Suprapubic skin (tissue), 4 donors: ENCODE measurements at regions not wholly inside any gene's neighbourhood (a gene's known extent, or its start where the extent isn't known, plus 50 kb on each side); places are given as distances from the start of the nearest gene placed in this dataset.

ENCODE experiments used
- DNase-seq, 2 donors: peaks; one replicate each; pipeline ENCODE4 v3.0.0-alpha.2; 2019; ENCODE audit warnings: low spot score in 2 of 2
- H3K27ac ChIP-seq: fragments of 200-600 bp; sonication (generic); one replicate; pipeline ENCODE4 v1.5.1; 2019
- H3K27me3 ChIP-seq: fragments of 200-600 bp; sonication (generic); one replicate; pipeline ENCODE4 v1.5.1; 2019
- H3K36me3 ChIP-seq: fragments of 200-600 bp; sonication (generic); one replicate; pipeline ENCODE4 v1.5.1; 2019
- H3K4me1 ChIP-seq: fragments of 200-600 bp; sonication (generic); one replicate; pipeline ENCODE4 v1.5.1; 2019
- H3K4me3 ChIP-seq: fragments of 200-600 bp; sonication (generic); one replicate; pipeline ENCODE4 v1.5.1; 2019; ENCODE audit warnings: mild to moderate bottlenecking
- H3K9me3 ChIP-seq: fragments of 200-600 bp; sonication (generic); one replicate; pipeline ENCODE4 v1.5.1; 2019
- CTCF ChIP-seq, 2 donors: fragments of 200-600 bp in 1 of 2; fragments of 450-650 bp in 1 of 2; sonication (generic) in 1 of 2; IDR thresholded peaks; one replicate each; pipeline ENCODE4 v1.5.1; 2016 to 2019; ENCODE audit warnings: antibody characterized with exemption in 2 of 2, mild to moderate bottlenecking in 1 of 2, moderate library complexity in 1 of 2
- EP300 ChIP-seq: sonication (generic); formaldehyde crosslinking; IDR thresholded peaks from one replicate; pipeline ENCODE4 v1.6.1; 2017; ENCODE audit warnings: antibody characterized with exemption
- POLR2A ChIP-seq, 2 donors: fragments of 450-650 bp; IDR thresholded peaks; one replicate each; pipeline ENCODE4 v1.6.1; 2017; ENCODE audit warnings: antibody characterized with exemption in 2 of 2, mild to moderate bottlenecking in 2 of 2, moderate library complexity in 2 of 2
- POLR2AphosphoS5 ChIP-seq, 3 donors: sonication (generic); formaldehyde crosslinking; IDR thresholded peaks; one replicate each; pipeline ENCODE4 v1.6.1; 2017; ENCODE audit warnings: antibody characterized with exemption in 3 of 3
- WGBS: methylation state at CpG from one replicate; pipeline ENCODE4 v1.1.5; 2018; 5-methylcytosine and 5-hydroxymethylcytosine counted together

GRCh38 chr7:53743697-53744402 lies 708.4 kb downstream of the POM121L12 start:
- WGBS = 49% methylated on average over 6 of the region's 8 CpGs
- DNase-seq = no peak
- Histone ChIP-seq H3K4me3 (no peak overlapping the region), H3K27ac (no peak overlapping the region), H3K27me3 (no peaks in the 10 kb centered on the region), H3K4me1 (no peaks in the 10 kb centered on the region), H3K9me3 (no peaks in the 10 kb centered on the region), H3K36me3 (no peaks in the 10 kb centered on the region)
- TF ChIP-seq CTCF (IDR thresholded peaks at IDR 0.05) (no peak), EP300 (no peak), POLR2A (IDR thresholded peaks at IDR 0.05) (no peak), POLR2AphosphoS5 (IDR thresholded peaks at IDR 0.05) (no peak)

- Histone ChIP-seq H3K27me3 (no peaks in the 10 kb centered on the region), H3K9me3 (no peaks in the 10 kb centered on the region), H3K27ac (no peak overlapping the region), H3K4me1 (no peaks in the 10 kb centered on the region), H3K36me3 (no peaks in the 10 kb centered on the region), H3K4me3 (no peak overlapping the region)
- no peak for DNase-seq
- TF ChIP-seq EP300 (no peak), POLR2AphosphoS5 (IDR thresholded peaks at IDR 0.05) (no peak), CTCF (IDR thresholded peaks at IDR 0.05) (no peak)
- 45% methylated on average over 3 of the region's 4 CpGs for WGBS
Observed at GRCh38 chr7:53744403-53744760, 708.9 kb downstream of the POM121L12 start.

GRCh38 chr7:53756946-53757345 lies 721.5 kb downstream of the POM121L12 start:
- no peaks in the 10 kb centered on the region for H3K9me3 ChIP-seq
- WGBS = 91% methylated on average over 3 of the region's 3 CpGs
- no peak overlapping the region for H3K4me3 ChIP-seq
- no peaks in the 10 kb centered on the region for H3K4me1 ChIP-seq
- H3K27ac ChIP-seq = no peak overlapping the region
- H3K27me3 ChIP-seq = no peaks in the 10 kb centered on the region
- no peak for DNase-seq
- TF ChIP-seq CTCF (IDR thresholded peaks at IDR 0.05) (no peak), EP300 (no peak)
- H3K36me3 ChIP-seq = no peaks in the 10 kb centered on the region

- H3K27me3 ChIP-seq = no peaks in the 10 kb centered on the region
- no peak overlapping the region for H3K4me3 ChIP-seq
- TF ChIP-seq POLR2AphosphoS5 (IDR thresholded peaks at IDR 0.05) = no peak
- TF ChIP-seq CTCF (IDR thresholded peaks at IDR 0.05) = no peak
- no peak for TF ChIP-seq POLR2A (IDR thresholded peaks at IDR 0.05)
- TF ChIP-seq EP300 = no peak
- H3K4me1 ChIP-seq = no peaks in the 10 kb centered on the region
- no peak overlapping the region for H3K27ac ChIP-seq
- H3K36me3 ChIP-seq = no peaks in the 10 kb centered on the region
- peaks cover 3% of the 10 kb centered on the region for H3K9me3 ChIP-seq
- no peak for DNase-seq
Observed at GRCh38 chr7:53768186-53768585, 732.8 kb downstream of the POM121L12 start.

- Histone ChIP-seq H3K9me3 (no peaks in the 10 kb centered on the region), H3K4me1 (no peaks in the 10 kb centered on the region), H3K4me3 (no peak overlapping the region), H3K27me3 (no peaks in the 10 kb centered on the region), H3K36me3 (no peaks in the 10 kb centered on the region), H3K27ac (no peak overlapping the region)
- TF ChIP-seq CTCF (IDR thresholded peaks at IDR 0.05) (no peak), EP300 (no peak), POLR2AphosphoS5 (IDR thresholded peaks at IDR 0.05) (no peak), POLR2A (IDR thresholded peaks at IDR 0.05) (no peak)
- WGBS = 72% methylated on average over 2 of the region's 2 CpGs
- DNase-seq = no peak
Observed at GRCh38 chr7:53771701-53772100, 736.3 kb downstream of the POM121L12 start.
